ENCODE measurements at regions not wholly inside any gene's neighbourhood (a gene's known extent, or its start where the extent isn't known, plus 50 kb on each side); places are given as distances from the start of the nearest gene placed in this dataset.

DNA sequence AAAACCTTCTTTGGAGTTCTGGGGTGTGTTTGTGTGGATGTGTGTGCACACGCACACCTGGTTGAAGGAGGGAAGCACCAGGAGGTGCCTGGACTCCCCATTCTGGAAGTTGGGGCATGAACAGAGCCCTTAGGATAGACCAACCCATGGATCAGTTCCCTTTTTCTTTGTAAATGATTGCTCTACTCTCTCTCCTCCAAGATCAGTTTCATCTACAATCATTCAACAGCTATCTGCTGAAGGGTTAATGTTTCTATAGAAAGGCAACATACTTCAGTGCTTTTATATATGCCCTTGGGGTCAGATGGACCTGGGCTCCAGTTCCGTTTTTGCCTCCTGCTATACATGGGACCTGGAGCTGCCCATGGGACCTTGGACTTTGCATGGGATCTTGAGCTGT, 352.1 kb upstream of the CFAP20DC start:
- no peak for ATAC-seq
- no peaks in the 10 kb centered on the region for H3K9me3 Mint-ChIP-seq
- no peak overlapping the region for H3K4me3 ChIP-seq (ENCODE audit: low read length)
- no peaks in the 10 kb centered on the region for H3K4me1 ChIP-seq (ENCODE audit: control insufficient read depth, insufficient read depth, low read length)
- H3K9me3 ChIP-seq (ENCODE audit: control insufficient read depth, insufficient read depth, low read length), result no peaks in the 10 kb centered on the region
- H3K36me3 ChIP-seq (ENCODE audit: control insufficient read depth, insufficient read depth, low read length), result no peaks in the 10 kb centered on the region
- TF ChIP-seq, protein P1, sequence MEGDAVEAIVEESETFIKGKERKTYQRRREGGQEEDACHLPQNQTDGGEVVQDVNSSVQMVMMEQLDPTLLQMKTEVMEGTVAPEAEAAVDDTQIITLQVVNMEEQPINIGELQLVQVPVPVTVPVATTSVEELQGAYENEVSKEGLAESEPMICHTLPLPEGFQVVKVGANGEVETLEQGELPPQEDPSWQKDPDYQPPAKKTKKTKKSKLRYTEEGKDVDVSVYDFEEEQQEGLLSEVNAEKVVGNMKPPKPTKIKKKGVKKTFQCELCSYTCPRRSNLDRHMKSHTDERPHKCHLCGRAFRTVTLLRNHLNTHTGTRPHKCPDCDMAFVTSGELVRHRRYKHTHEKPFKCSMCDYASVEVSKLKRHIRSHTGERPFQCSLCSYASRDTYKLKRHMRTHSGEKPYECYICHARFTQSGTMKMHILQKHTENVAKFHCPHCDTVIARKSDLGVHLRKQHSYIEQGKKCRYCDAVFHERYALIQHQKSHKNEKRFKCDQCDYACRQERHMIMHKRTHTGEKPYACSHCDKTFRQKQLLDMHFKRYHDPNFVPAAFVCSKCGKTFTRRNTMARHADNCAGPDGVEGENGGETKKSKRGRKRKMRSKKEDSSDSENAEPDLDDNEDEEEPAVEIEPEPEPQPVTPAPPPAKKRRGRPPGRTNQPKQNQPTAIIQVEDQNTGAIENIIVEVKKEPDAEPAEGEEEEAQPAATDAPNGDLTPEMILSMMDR (IDR thresholded peaks at IDR 0.05), result no peak
- DNase-seq, result no peak
- peaks cover 0 to 4% of the 10 kb centered on the region in 2 donors for H3K4me1 Mint-ChIP-seq
- intact Hi-C loops (cut with micrococcal nuclease), result no loop called here
- no peaks in the 10 kb centered on the region for H3K27me3 ChIP-seq (ENCODE audit: control insufficient read depth, insufficient read depth, low read length)
- peaks cover 0 to 12% of the 10 kb centered on the region in 2 donors for H3K27me3 Mint-ChIP-seq (ENCODE audit: low read depth in 2 of 2)
- H3K36me3 Mint-ChIP-seq, result no peaks in the 10 kb centered on the region
- no peak overlapping the region for H3K27ac ChIP-seq (ENCODE audit: low read length)
- 93% methylated on average over 2 of the region's 2 CpGs for WGBS (ENCODE audit: insufficient coverage)
- H3K4me3 Mint-ChIP-seq, result no peak overlapping the region
- no peak overlapping the region for H3K27ac Mint-ChIP-seq

DNA sequence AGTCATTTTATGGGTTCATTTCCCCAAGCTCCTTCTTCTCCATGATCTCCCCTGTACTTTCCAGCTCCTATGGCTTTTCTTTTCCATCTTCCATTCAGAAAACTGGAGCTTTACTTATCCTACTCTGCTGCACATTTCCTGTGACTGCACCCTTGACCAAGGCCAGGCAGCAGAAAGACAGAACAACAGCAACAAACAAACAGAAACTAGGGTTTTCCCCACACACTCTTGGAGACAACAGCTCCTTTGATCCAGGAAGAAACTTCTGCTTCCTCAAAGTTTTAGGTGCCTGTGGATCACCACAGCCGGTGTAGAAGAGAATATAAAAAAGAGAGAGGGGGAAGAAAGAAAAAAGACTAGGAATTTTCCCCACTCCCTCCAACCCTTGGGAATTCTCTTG, 342.3 kb upstream of the CFAP20DC start:
- no peaks in the 10 kb centered on the region for H3K36me3 ChIP-seq (ENCODE audit: control insufficient read depth, insufficient read depth, low read length)
- WGBS (ENCODE audit: insufficient coverage), result no CpG with 5 or more reads among the region's 1 CpG
- Mint-ChIP-seq H3K27ac (no peak overlapping the region), H3K4me3 (no peak overlapping the region), H3K36me3 (no peaks in the 10 kb centered on the region), H3K27me3 (ENCODE audit: low read depth in 2 of 2) (peaks cover 13 to 14% of the 10 kb centered on the region in 2 donors), H3K4me1 (no peaks in the 10 kb centered on the region), H3K9me3 (no peaks in the 10 kb centered on the region)
- no peak for DNase-seq
- H3K4me3 ChIP-seq (ENCODE audit: low read length), result no peak overlapping the region
- intact Hi-C loops (cut with micrococcal nuclease), result no loop called here
- H3K27me3 ChIP-seq (ENCODE audit: control insufficient read depth, insufficient read depth, low read length), result no peaks in the 10 kb centered on the region
- TF ChIP-seq, protein P1 (IDR thresholded peaks at IDR 0.05), result no peak
- ATAC-seq, result no peak
- no peaks in the 10 kb centered on the region for H3K4me1 ChIP-seq (ENCODE audit: control insufficient read depth, insufficient read depth, low read length)
- no peaks in the 10 kb centered on the region for H3K9me3 ChIP-seq (ENCODE audit: control insufficient read depth, insufficient read depth, low read length)
- H3K27ac ChIP-seq (ENCODE audit: low read length), result no peak overlapping the region

DNA sequence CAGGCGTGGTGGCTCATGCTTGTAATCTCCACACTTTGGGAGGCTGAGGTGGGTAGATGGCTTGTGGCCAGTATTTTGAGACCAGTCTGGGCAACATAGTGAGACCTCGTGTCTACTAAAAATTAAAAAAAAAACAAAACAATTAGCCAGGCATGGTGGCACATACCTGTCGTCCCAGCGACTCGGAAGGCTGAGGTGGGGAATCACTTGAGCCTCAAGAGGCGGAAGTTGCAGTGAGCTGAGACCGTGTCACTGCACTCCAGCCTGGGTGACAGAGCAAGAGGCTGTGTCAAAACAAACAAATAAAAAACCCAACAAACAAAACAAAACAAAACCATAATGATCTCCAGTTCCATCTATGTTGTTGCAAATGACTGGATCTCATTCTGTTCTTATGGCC, 341.3 kb upstream of the CFAP20DC start:
- intact Hi-C loops (cut with micrococcal nuclease), result no loop called here
- no peak for ATAC-seq
- no peak for DNase-seq
- Mint-ChIP-seq H3K27me3 (ENCODE audit: low read depth in 2 of 2) (peaks cover 9 to 13% of the 10 kb centered on the region in 2 donors), H3K9me3 (no peaks in the 10 kb centered on the region), H3K36me3 (no peaks in the 10 kb centered on the region), H3K27ac (no peak overlapping the region), H3K4me3 (no peak overlapping the region), H3K4me1 (no peaks in the 10 kb centered on the region)
- WGBS (ENCODE audit: insufficient coverage), result 96% methylated on average over 7 of the region's 7 CpGs
- Histone ChIP-seq H3K27ac (ENCODE audit: low read length) (no peak overlapping the region), H3K4me1 (ENCODE audit: control insufficient read depth, insufficient read depth, low read length) (no peaks in the 10 kb centered on the region), H3K27me3 (ENCODE audit: control insufficient read depth, insufficient read depth, low read length) (no peaks in the 10 kb centered on the region), H3K4me3 (ENCODE audit: low read length) (no peak overlapping the region), H3K9me3 (ENCODE audit: control insufficient read depth, insufficient read depth, low read length) (no peaks in the 10 kb centered on the region), H3K36me3 (ENCODE audit: control insufficient read depth, insufficient read depth, low read length) (no peaks in the 10 kb centered on the region)
- TF ChIP-seq, protein P1 (IDR thresholded peaks at IDR 0.05), result no peak

- no peaks in the 10 kb centered on the region for H3K4me1 ChIP-seq (ENCODE audit: control insufficient read depth, insufficient read depth, low read length)
- no peak overlapping the region for H3K27ac Mint-ChIP-seq
- DNase-seq (no peak), ATAC-seq (no peak)
- no peaks in the 10 kb centered on the region for H3K9me3 Mint-ChIP-seq
- H3K27ac ChIP-seq (ENCODE audit: low read length), result no peak overlapping the region
- no peaks in the 10 kb centered on the region for H3K36me3 Mint-ChIP-seq
- H3K9me3 ChIP-seq (ENCODE audit: control insufficient read depth, insufficient read depth, low read length), result no peaks in the 10 kb centered on the region
- peaks cover 3 to 6% of the 10 kb centered on the region in 2 donors for H3K27me3 Mint-ChIP-seq (ENCODE audit: low read depth in 2 of 2)
- no peaks in the 10 kb centered on the region for H3K36me3 ChIP-seq (ENCODE audit: control insufficient read depth, insufficient read depth, low read length)
- H3K4me1 Mint-ChIP-seq, result peaks cover 3 to 4% of the 10 kb centered on the region in 2 donors
- H3K4me3 Mint-ChIP-seq, result no peak overlapping the region
- H3K27me3 ChIP-seq (ENCODE audit: control insufficient read depth, insufficient read depth, low read length), result no peaks in the 10 kb centered on the region
- no peak overlapping the region for H3K4me3 ChIP-seq (ENCODE audit: low read length)
- intact Hi-C loops (cut with micrococcal nuclease), result no loop called here
- TF ChIP-seq, protein P1 (IDR thresholded peaks at IDR 0.05), result no peak
- 76% methylated on average over 2 of the region's 3 CpGs for WGBS (ENCODE audit: insufficient coverage)
Measured at GRCh38 chr3:59388555-59389270, 338.9 kb upstream of the CFAP20DC start.
